GM12865 (cell line): ENCODE measurements at regions not wholly inside any gene's neighbourhood (a gene's known extent, or its start where the extent isn't known, plus 50 kb on each side); places are given as distances from the start of the nearest gene placed in this dataset.
"Not testable (repeated sequence)": the region's sequence is repeated elsewhere in the genome, so short reads cannot be mapped to it uniquely, and the experiment has no call there.

Source experiments
- DNase-seq: peaks from one replicate; pipeline ENCODE4 v3.0.0; 2010; ENCODE audit warnings: low read depth
- H3K4me3 ChIP-seq: 2 replicates; pipeline ENCODE4 v1.5.1; 2011; ENCODE audit warnings: mild to moderate bottlenecking, low read depth, low read length, control low read depth
- CTCF ChIP-seq: IDR thresholded peaks from 2 replicates; pipeline ENCODE4 v1.5.1; 2011; ENCODE audit warnings: low read length, control low read depth, low read depth, inconsistent platforms; ENCODE audit not compliant: insufficient read depth; ENCODE audit errors: missing control alignments

- no peak overlapping the region for H3K4me3 ChIP-seq
- DNase-seq, result no peak
- no peak for TF ChIP-seq CTCF
Observed at GRCh38 chr21:27320868-27321267, 354.0 kb upstream of the ADAMTS5 start.

DNA sequence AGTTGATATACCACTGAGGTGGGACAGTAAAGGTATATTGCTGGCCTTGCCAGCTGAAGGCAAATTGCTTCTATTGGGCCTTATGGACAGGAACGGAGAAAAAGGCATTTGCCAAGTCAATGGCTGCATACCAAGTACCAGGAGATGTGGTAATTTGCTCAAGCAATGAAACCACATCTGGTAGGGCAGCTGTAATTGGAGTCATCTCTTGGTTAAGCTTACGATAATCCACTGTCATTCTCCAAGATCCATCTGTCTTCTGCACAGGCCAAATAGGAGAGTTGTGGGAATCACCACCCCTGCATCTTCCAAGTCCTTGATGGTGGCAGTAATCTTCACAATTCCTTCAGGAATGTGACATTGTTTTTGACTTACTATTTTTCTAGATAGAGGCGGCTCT lies 350.7 kb upstream of the ADAMTS5 start:
- H3K4me3 ChIP-seq, DNase-seq: not testable (repeated sequence)

DNA sequence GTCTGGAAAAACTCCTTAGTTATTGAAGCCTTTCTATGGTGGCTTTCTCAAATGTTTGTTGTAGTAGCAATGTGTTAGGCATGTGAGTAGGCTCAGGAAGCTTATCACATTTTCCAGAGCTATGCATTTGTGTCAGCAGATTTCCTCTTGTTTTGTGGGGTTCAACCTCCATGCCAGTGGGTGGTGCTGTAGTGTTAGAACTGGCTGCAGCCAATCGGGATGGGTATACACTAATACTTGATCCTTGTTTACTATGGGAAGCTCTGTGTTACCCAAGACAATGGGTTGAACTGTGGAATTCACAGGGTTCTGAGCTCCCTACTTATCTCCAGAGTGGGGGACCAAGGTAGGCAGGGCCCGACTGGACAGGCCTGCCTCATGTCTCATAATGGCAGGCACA lies 348.5 kb upstream of the ADAMTS5 start:
- TF ChIP-seq CTCF, result no peak
- H3K4me3 ChIP-seq, result no peak overlapping the region
- no peak for DNase-seq

- DNase-seq, result no peak
Observed at GRCh38 chr21:27314131-27314530, 347.2 kb upstream of the ADAMTS5 start.

GRCh38 chr21:27306791-27307775 lies 340.2 kb upstream of the ADAMTS5 start:
- no peak for TF ChIP-seq CTCF
- no peak for DNase-seq

More at GRCh38 chr21:27314131-27314530, 347.2 kb upstream of the ADAMTS5 start:
- TF ChIP-seq CTCF, result no peak
- H3K4me3 ChIP-seq, result no peak overlapping the region

GRCh38 chr21:27306206-27306605 lies 339.3 kb upstream of the ADAMTS5 start:
- TF ChIP-seq CTCF, result no peak
- H3K4me3 ChIP-seq, result no peak overlapping the region
- no peak for DNase-seq

More at GRCh38 chr21:27306791-27307775, 340.2 kb upstream of the ADAMTS5 start:
- H3K4me3 ChIP-seq, result no peak overlapping the region

DNA sequence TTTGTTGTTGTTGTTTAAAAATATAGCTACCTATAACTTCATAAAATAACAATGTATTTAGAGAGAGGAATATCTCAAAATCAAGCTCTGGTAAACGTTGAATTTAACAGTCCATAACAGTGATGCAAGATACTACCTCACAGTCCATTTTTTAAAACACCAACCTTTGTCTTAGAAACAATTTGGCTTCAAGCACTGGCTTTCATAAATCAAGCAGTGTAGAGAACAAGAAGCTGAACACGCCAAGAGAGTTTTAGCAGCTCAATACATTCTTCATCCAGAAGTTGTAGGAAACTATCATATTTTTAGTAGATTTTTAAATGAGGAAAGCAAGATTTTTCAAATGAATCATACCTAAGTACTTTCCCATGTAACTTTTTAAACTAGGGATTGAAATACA lies 334.3 kb upstream of the ADAMTS5 start:
- DNase-seq, result no peak
- no peak overlapping the region for H3K4me3 ChIP-seq
- no peak for TF ChIP-seq CTCF
